H1 (cell line): ENCODE measurements at regions not wholly inside any gene's neighbourhood (a gene's known extent, or its start where the extent isn't known, plus 50 kb on each side); places are given as distances from the start of the nearest gene placed in this dataset.

Experiments used
- CTCF ChIA-PET: fragments of 300-600 bp; sonication (Branson Sonifier 250); formaldehyde crosslinking; loops from one replicate; lab custom pipeline; 2021; ENCODE audit not compliant: partially characterized antibody; lab: Charles Lee
- POLR2A ChIA-PET: fragments of 300-600 bp; sonication (Branson Sonifier 250); formaldehyde crosslinking; loops from one replicate; lab custom pipeline; 2021; ENCODE audit warnings: inconsistent platforms; ENCODE audit not compliant: partially characterized antibody; lab: Charles Lee
- DNase-seq, 2 experiments: peaks; one replicate each; pipeline versions ENCODE4 v3.0.0 to v3.0.0-alpha.2; 2010 to 2022; ENCODE audit warnings: low spot score in 2 of 2, low read depth in 1 of 2, mixed read lengths in 1 of 2
- FAIRE-seq: peaks from 2 replicates; lab custom pipeline; 2011; peaks lifted over from hg19 to GRCh38; lab: Jason Lieb, UNC
- H2AFZ ChIP-seq: 2 replicates; pipeline ENCODE4 v1.8.1; 2012; ENCODE audit warnings: low read length, inconsistent platforms
- H2AK5ac ChIP-seq: 2 replicates; pipeline ENCODE4 v1.6.1; 2013; ENCODE audit warnings: low read depth, low read length
- H2BK120ac ChIP-seq: replicated peaks from 2 replicates; pipeline ENCODE3; 2013; ENCODE audit warnings: low read depth, low read length, inconsistent platforms
- H2BK12ac ChIP-seq: 2 replicates; pipeline ENCODE4 v1.6.1; 2013; ENCODE audit warnings: low read depth, low read length
- H2BK15ac ChIP-seq: 2 replicates; pipeline ENCODE4 v1.6.1; 2013; ENCODE audit warnings: low read length
- H2BK20ac ChIP-seq: 2 replicates; pipeline ENCODE4 v1.6.1; 2013; ENCODE audit warnings: low read length
- H2BK5ac ChIP-seq: 2 replicates; pipeline ENCODE4 v1.6.1; 2013; ENCODE audit warnings: low read depth, low read length
- H3K14ac ChIP-seq: 2 replicates; pipeline ENCODE4 v1.6.1; 2013; ENCODE audit warnings: inconsistent platforms; ENCODE audit not compliant: insufficient read length
- H3K18ac ChIP-seq: 2 replicates; pipeline ENCODE4 v1.6.1; 2013; ENCODE audit warnings: low read length; ENCODE audit errors: extremely low read depth
- H3K23ac ChIP-seq: 2 replicates; pipeline ENCODE4 v1.6.1; 2013; ENCODE audit warnings: inconsistent platforms; ENCODE audit not compliant: insufficient read length
- H3K23me2 ChIP-seq: 2 replicates; pipeline ENCODE4 v1.6.1; 2013; ENCODE audit warnings: low read depth, low read length
- H3K27ac ChIP-seq: 2 replicates; pipeline ENCODE4 v1.6.1; 2011; ENCODE audit warnings: low read depth, low read length, inconsistent platforms
- H3K27me3 ChIP-seq, 4 experiments: replicated peaks in 1 of 4; 1 replicate in 1 of 4; 2 replicates in 3 of 4; pipeline versions ENCODE4 v1.6.1 to v1.8.1; 2011 to 2013; ENCODE audit warnings: low read length in 3 of 4, mild to moderate bottlenecking in 3 of 4, inconsistent platforms in 2 of 4, mixed read lengths in 2 of 4, moderate library complexity in 1 of 4; ENCODE audit not compliant: control insufficient read depth in 3 of 4, insufficient read depth in 3 of 4; ENCODE audit errors: extremely low read depth in 1 of 4
- H3K36me3 ChIP-seq, 4 experiments: 2 replicates each; pipeline versions ENCODE4 v1.6.1 to v1.8.1; 2011 to 2013; ENCODE audit warnings: mild to moderate bottlenecking in 4 of 4, low read length in 3 of 4, moderate library complexity in 2 of 4, control low read depth in 1 of 4, inconsistent platforms in 1 of 4; ENCODE audit not compliant: insufficient read depth in 4 of 4, control insufficient read depth in 2 of 4
- H3K4ac ChIP-seq: replicated peaks from 2 replicates; pipeline ENCODE3; 2013; ENCODE audit warnings: low read length, low read depth, mixed read lengths, inconsistent platforms; ENCODE audit not compliant: insufficient read length
- H3K4me1 ChIP-seq, 4 experiments: replicated peaks in 1 of 4; 1 replicate in 1 of 4; 2 replicates in 3 of 4; pipeline versions ENCODE4 v1.6.1 to v1.8.1; 2011 to 2013; ENCODE audit warnings: low read length in 3 of 4, inconsistent platforms in 2 of 4, mixed read lengths in 1 of 4; ENCODE audit not compliant: insufficient read depth in 4 of 4, control insufficient read depth in 3 of 4
- H3K4me2 ChIP-seq, 2 experiments: 2 replicates each; pipeline versions ENCODE4 v1.6.1 to v1.8.1; 2011 to 2013; ENCODE audit warnings: low read depth in 2 of 2, low read length in 2 of 2, control low read depth in 1 of 2, inconsistent platforms in 1 of 2, mild to moderate bottlenecking in 1 of 2; ENCODE audit not compliant: insufficient read depth in 1 of 2
- H3K4me3 ChIP-seq, 4 experiments: fragments of 200-600, 300-600 bp in 1 of 4; sonication (generic), shearing (Covaris generic), sonication (Bioruptor Twin) in 1 of 4; 2 replicates each; pipeline versions ENCODE4 v1.5.1 to v1.8.1; 2011 to 2016; ENCODE audit warnings: low read length in 4 of 4, low read depth in 3 of 4, control low read depth in 2 of 4, inconsistent platforms in 2 of 4, mild to moderate bottlenecking in 2 of 4, mixed read lengths in 1 of 4, moderate library complexity in 1 of 4; ENCODE audit not compliant: insufficient read depth in 2 of 4; ENCODE audit errors: extremely low read depth in 1 of 4
- H3K56ac ChIP-seq: replicated peaks from 2 replicates; pipeline ENCODE3; 2013; ENCODE audit warnings: low read depth, mild to moderate bottlenecking, mixed read lengths, low read length, inconsistent platforms; ENCODE audit not compliant: insufficient read length
- H3K79me1 ChIP-seq: 2 replicates; pipeline ENCODE4 v1.6.1; 2013; ENCODE audit warnings: low read depth, low read length, control low read depth
- H3K79me2 ChIP-seq, 2 experiments: 2 replicates each; pipeline versions ENCODE4 v1.6.1 to v1.8.1; 2012 to 2013; ENCODE audit warnings: low read length in 2 of 2, mild to moderate bottlenecking in 2 of 2, inconsistent platforms in 1 of 2; ENCODE audit not compliant: insufficient read depth in 2 of 2, control insufficient read depth in 1 of 2
- H3K9ac ChIP-seq, 4 experiments: replicated peaks in 1 of 4; 1 replicate in 1 of 4; 2 replicates in 3 of 4; pipeline versions ENCODE4 v1.6.1 to v1.8.1; 2011 to 2013; ENCODE audit warnings: low read depth in 3 of 4, low read length in 3 of 4, control low read depth in 2 of 4, mild to moderate bottlenecking in 2 of 4, moderate library complexity in 2 of 4, inconsistent platforms in 1 of 4; ENCODE audit errors: extremely low read depth in 1 of 4
- H3K9me3 ChIP-seq, 2 experiments: 2 replicates each; pipeline versions ENCODE4 v1.6.1 to v1.8.1; 2012 to 2013; ENCODE audit warnings: mild to moderate bottlenecking in 2 of 2, moderate library complexity in 2 of 2, control low read depth in 1 of 2, inconsistent platforms in 1 of 2, low read depth in 1 of 2, low read length in 1 of 2, mixed read lengths in 1 of 2; ENCODE audit not compliant: insufficient read depth in 2 of 2
- H4K20me1 ChIP-seq, 2 experiments: replicated peaks in 1 of 2; 2 replicates each; pipeline versions ENCODE3 to v1.8.1; 2011 to 2013; ENCODE audit warnings: inconsistent platforms in 2 of 2, low read length in 2 of 2, mild to moderate bottlenecking in 1 of 2; ENCODE audit not compliant: insufficient read depth in 2 of 2, control insufficient read depth in 1 of 2
- H4K5ac ChIP-seq: 2 replicates; pipeline ENCODE4 v1.6.1; 2013; ENCODE audit warnings: low read length, low read depth, mixed read lengths, inconsistent platforms; ENCODE audit not compliant: insufficient read length
- H4K8ac ChIP-seq: 2 replicates; pipeline ENCODE4 v1.8.0; 2013; ENCODE audit warnings: mild to moderate bottlenecking, moderate library complexity, low read length, inconsistent platforms; ENCODE audit not compliant: insufficient read depth; ENCODE audit errors: extremely low read depth
- H4K91ac ChIP-seq: replicated peaks from 2 replicates; pipeline ENCODE3; 2013; ENCODE audit warnings: low read length, mixed read lengths, inconsistent platforms; ENCODE audit not compliant: insufficient read length
- BRCA1 ChIP-seq: IDR thresholded peaks from 2 replicates; pipeline ENCODE4 v1.6.1; 2012; ENCODE audit warnings: low read depth, low read length, improper control_type of control experiment
- CHD2 ChIP-seq: IDR thresholded peaks from 2 replicates; pipeline ENCODE4 v1.6.1; 2012; ENCODE audit warnings: low read length, improper control_type of control experiment
- CREB1 ChIP-seq: IDR thresholded peaks from 2 replicates; pipeline ENCODE4 v1.6.1; 2012; ENCODE audit warnings: inconsistent platforms
- FOSL1 ChIP-seq: IDR thresholded peaks from 2 replicates; pipeline ENCODE4 v1.6.1; 2011; ENCODE audit warnings: mild to moderate bottlenecking, low read depth, low read length, moderate library complexity; ENCODE audit not compliant: insufficient read depth
- HDAC2 ChIP-seq, 2 experiments: fragments of 300-600 bp in 1 of 2; sonication (generic) in 1 of 2; IDR thresholded peaks; 2 replicates each; pipeline ENCODE4 v1.6.1; 2011 to 2012; ENCODE audit warnings: low read depth in 2 of 2, low read length in 2 of 2, mild to moderate bottlenecking in 2 of 2, moderate library complexity in 2 of 2, borderline replicate concordance in 1 of 2, inconsistent platforms in 1 of 2
- KDM4A ChIP-seq: IDR thresholded peaks from one replicate; pipeline ENCODE4 v1.7.1; 2012; ENCODE audit warnings: low read depth, mild to moderate bottlenecking, moderate library complexity, low read length, inconsistent platforms; ENCODE audit not compliant: severe bottlenecking
- MAFK ChIP-seq: IDR thresholded peaks from 2 replicates; pipeline ENCODE4 v1.6.1; 2012; ENCODE audit warnings: low read depth, mild to moderate bottlenecking, improper control_type of control experiment, low read length
- NANOG ChIP-seq: IDR thresholded peaks from 2 replicates; pipeline ENCODE4 v1.6.1; 2011; ENCODE audit warnings: low read length, low read depth, mild to moderate bottlenecking, inconsistent platforms; ENCODE audit not compliant: insufficient read depth, poor library complexity, severe bottlenecking
- POLR2A ChIP-seq, 2 experiments: IDR thresholded peaks; 1 replicate in 1 of 2; 2 replicates in 1 of 2; pipeline ENCODE4 v1.6.1; 2011; ENCODE audit warnings: low read depth in 2 of 2, low read length in 2 of 2, mild to moderate bottlenecking in 2 of 2; ENCODE audit errors: control extremely low read depth in 1 of 2
- SIN3A ChIP-seq, 2 experiments: IDR thresholded peaks in 1 of 2; conservative IDR thresholded peaks in 1 of 2; 2 replicates each; pipeline ENCODE4 v1.6.1; 2011 to 2012; ENCODE audit warnings: low read length in 2 of 2, improper control_type of control experiment in 1 of 2, low read depth in 1 of 2, mild to moderate bottlenecking in 1 of 2
- SP2 ChIP-seq: IDR thresholded peaks from 2 replicates; pipeline ENCODE4 v1.6.1; 2012; ENCODE audit warnings: mild to moderate bottlenecking, low read length, inconsistent platforms
- SP4 ChIP-seq: IDR thresholded peaks from 2 replicates; pipeline ENCODE4 v1.6.1; 2012; ENCODE audit warnings: low read length, inconsistent platforms
- SRF ChIP-seq: IDR thresholded peaks from 2 replicates; pipeline ENCODE4 v1.6.1; 2011; ENCODE audit warnings: mild to moderate bottlenecking, low read depth, low read length, moderate library complexity
- TBP ChIP-seq: IDR thresholded peaks from 2 replicates; pipeline ENCODE4 v1.6.1; 2011; ENCODE audit warnings: low read depth, low read length, improper control_type of control experiment
- WGBS, 2 experiments: shearing (Covaris generic) in 1 of 2; methylation state at CpG; one replicate each; pipeline versions ENCODE4 v1.1.6 to v1.1.7; 2013 to 2015; ENCODE audit warnings: low lambda C conversion rate in 2 of 2, mixed read lengths in 2 of 2, inconsistent platforms in 1 of 2, low coverage in 1 of 2, missing lambda C conversion rate in 1 of 2; ENCODE audit not compliant: insufficient replicate concordance in 2 of 2, insufficient coverage in 1 of 2, insufficient read length in 1 of 2; ENCODE audit errors: extremely low coverage in 1 of 2, missing lambda C conversion rate in 1 of 2; 5-methylcytosine and 5-hydroxymethylcytosine counted together

DNA sequence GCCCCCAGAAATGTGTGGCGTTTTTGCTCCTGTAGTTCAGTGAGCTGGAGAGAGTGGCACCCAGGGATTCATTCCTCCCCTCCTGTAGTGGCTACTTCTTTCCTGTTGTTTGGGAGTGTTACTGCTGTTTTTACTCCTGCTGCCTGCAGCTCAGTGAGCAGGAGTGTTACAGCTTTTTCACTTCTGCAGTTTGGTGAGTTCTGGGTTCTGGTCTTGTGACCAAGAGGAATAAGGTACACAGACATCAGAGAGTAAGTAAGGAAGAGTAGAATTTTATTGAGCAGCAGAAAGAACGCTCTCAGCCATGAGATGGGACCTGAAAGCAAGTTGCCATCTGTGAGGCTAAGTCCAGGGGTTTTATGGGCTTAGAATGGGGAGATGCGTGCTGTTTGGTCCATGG lies 966.3 kb upstream of the CITED2 start:
- H3K9me3 ChIP-seq: peaks cover 3 to 13% of the 10 kb centered on the region in 2 experiments; a peak in 1 of 4 replicates
- no peak overlapping the region for H3K27ac ChIP-seq
- H2AK5ac ChIP-seq: no peak overlapping the region
- no peaks in the 10 kb centered on the region for H3K23me2 ChIP-seq
- TF ChIP-seq SP4: no peak
- no peak for TF ChIP-seq CREB1
- TF ChIP-seq TBP: no peak
- TF ChIP-seq SIN3A (conservative IDR thresholded peaks at IDR 0.05 in 1 of 2, IDR thresholded peaks at IDR 0.05 in 1 of 2; ENCODE audit: low read depth in 1 of 2, low read length in 2 of 2): no peak
- no peak for TF ChIP-seq SRF
- TF ChIP-seq HDAC2 (IDR thresholded peaks at IDR 0.05; ENCODE audit: borderline replicate concordance in 1 of 2, low read depth in 2 of 2, low read length in 2 of 2): no peak
- TF ChIP-seq MAFK: no peak
- TF ChIP-seq POLR2A (IDR thresholded peaks at IDR 0.05; ENCODE audit: control extremely low read depth in 1 of 2, low read depth in 2 of 2, low read length in 2 of 2): no peak
- TF ChIP-seq CHD2: no peak
- no peak for TF ChIP-seq SP2
- TF ChIP-seq KDM4A: no peak
- no peak for TF ChIP-seq BRCA1
- TF ChIP-seq NANOG: no peak
- TF ChIP-seq FOSL1: no peak
- H3K36me3 ChIP-seq: no peaks in the 10 kb centered on the region; a peak in 1 of 8 replicates
- ChIA-PET POLR2A (no interaction called here), CTCF (no interaction called here)
- no peak overlapping the region for H3K56ac ChIP-seq
- no peak overlapping the region for H4K8ac ChIP-seq
- H3K23ac ChIP-seq: no peak overlapping the region
- no peak overlapping the region for H3K4me2 ChIP-seq
- H3K79me2 ChIP-seq: no peaks in the 10 kb centered on the region
- no peak for DNase-seq
- H4K5ac ChIP-seq: no peak overlapping the region
- H2BK12ac ChIP-seq: no peak overlapping the region
- no peak for FAIRE-seq
- H2BK20ac ChIP-seq: no peak overlapping the region
- H3K14ac ChIP-seq: no peak overlapping the region
- WGBS, 2 experiments: 83% methylated on average over 3 of the region's 3 CpGs; no CpG with 5 or more reads in 1 of the 2 experiments
- no peak overlapping the region for H3K4me3 ChIP-seq
- H3K18ac ChIP-seq: no peak overlapping the region
- no peaks in the 10 kb centered on the region for H3K79me1 ChIP-seq
- no peak overlapping the region for H2BK15ac ChIP-seq
- no peaks in the 10 kb centered on the region for H3K4me1 ChIP-seq
- no peaks in the 10 kb centered on the region for H3K27me3 ChIP-seq
- H3K4ac ChIP-seq: no peak overlapping the region
- H4K20me1 ChIP-seq: no peaks in the 10 kb centered on the region
- H3K9ac ChIP-seq: no peak overlapping the region
- no peak overlapping the region for H2BK120ac ChIP-seq
- H2BK5ac ChIP-seq: no peak overlapping the region
- no peak overlapping the region for H2AFZ ChIP-seq
- no peak overlapping the region for H4K91ac ChIP-seq
